DMS79 treated with DMSO at 0.1 percent for 48 hours (cell line): ENCODE measurements at regions not wholly inside any gene's neighbourhood (a gene's known extent, or its start where the extent isn't known, plus 50 kb on each side); places are given as distances from the start of the nearest gene placed in this dataset.
"Not testable (repeated sequence)": the region's sequence is repeated elsewhere in the genome, so short reads cannot be mapped to it uniquely, and the experiment has no call there.

Source experiments
- DNase-seq: peaks from one replicate; lab custom pipeline; 2025; lab: John Stamatoyannopoulos, UW

DNA sequence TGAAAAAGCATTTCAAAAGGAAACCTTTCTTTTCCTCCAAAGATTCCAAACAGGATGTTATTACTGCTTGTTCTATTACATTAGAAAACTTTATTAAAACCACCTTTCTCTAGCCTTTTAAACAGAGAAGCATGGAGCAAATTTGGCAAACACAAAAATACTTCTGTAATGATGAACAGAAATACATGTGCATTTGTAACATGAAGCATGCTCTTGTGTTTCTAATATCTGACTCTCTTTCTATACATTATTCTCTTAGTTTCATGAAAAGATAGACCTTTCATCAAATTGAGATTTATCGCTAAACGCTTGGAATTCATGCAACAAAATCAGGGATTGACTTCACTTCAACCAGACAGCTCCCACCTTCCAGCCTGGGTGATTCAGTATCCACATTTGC, 152.8 kb upstream of the IRS2 start:
- no peak for DNase-seq

GRCh38 chr13:109938255-109938936, 152.0 kb upstream of the IRS2 start:
- no peak for DNase-seq

DNA sequence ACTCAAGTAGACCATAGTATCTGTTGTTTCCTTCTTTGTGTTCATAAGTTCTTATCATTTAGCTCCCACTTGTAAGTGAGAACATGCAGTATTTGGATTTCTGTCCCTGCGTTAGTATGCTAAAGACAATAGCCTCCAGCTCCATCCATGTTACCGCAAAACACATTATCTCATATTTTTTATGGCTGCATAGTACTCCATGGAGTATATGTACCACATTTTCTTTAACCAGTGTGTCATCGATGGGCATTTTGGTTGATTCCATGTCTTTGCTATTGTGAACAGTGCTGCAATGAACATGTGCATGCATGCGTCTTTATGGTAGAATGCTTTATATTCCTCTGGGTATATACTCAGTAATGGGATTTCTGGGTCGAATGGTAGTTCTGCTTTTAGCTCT, 148.1 kb upstream of the IRS2 start:
- not testable (repeated sequence) for DNase-seq

- DNase-seq = no peak
Observed at GRCh38 chr13:109933476-109933875, 147.1 kb upstream of the IRS2 start.

DNA sequence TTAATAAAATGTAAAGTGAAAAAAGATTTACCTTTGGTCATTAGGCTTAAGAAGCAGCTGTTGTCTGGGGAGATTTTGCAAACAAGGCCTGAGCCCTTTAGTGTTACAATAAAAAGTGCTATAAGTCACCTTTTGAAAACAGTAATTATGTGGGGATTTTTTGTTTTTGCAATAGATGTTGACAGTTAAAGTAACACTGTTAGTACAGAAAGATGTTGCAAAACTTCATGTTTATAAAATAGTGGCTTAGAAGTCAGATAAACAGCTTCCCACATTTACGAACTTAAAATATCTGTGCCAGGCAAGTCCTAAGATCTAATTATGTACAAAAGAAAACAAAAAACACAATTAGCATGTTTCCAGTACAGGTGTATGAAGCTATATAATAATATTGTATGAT, 138.0 kb upstream of the IRS2 start:
- DNase-seq = no peak

GRCh38 chr13:109922518-109922917, 136.1 kb upstream of the IRS2 start:
- no peak for DNase-seq

DNA sequence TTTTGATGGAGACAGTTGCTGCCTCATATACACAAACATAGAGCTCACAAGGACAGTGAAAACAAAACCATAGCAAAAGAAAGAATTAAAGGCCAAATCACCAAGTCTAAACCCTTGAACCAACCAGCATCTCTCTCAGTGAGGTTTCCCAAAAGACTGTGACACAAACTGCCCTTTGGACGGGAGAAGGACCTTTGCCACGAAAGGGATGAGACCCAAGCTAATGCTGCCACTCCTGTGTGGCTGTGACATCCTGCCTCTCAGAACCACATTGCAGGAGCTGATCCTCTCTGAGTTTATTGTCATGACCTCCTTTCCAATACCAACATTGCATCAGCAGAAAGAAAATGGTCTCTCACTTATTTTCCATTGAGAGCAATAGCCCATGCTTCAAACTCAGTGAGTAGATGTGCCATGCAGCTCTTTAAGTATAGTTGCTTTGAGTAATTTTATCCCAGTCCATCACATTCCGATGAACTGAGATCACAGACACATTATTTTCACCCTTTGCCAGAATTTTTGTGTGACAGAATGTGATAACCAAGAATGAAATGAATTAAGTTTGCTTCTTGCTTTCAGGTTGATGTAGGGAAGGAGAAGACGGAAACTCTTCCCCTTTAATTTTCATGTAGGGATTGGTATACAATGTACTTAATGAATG, 133.5 kb upstream of the IRS2 start:
- no peak for DNase-seq

DNA sequence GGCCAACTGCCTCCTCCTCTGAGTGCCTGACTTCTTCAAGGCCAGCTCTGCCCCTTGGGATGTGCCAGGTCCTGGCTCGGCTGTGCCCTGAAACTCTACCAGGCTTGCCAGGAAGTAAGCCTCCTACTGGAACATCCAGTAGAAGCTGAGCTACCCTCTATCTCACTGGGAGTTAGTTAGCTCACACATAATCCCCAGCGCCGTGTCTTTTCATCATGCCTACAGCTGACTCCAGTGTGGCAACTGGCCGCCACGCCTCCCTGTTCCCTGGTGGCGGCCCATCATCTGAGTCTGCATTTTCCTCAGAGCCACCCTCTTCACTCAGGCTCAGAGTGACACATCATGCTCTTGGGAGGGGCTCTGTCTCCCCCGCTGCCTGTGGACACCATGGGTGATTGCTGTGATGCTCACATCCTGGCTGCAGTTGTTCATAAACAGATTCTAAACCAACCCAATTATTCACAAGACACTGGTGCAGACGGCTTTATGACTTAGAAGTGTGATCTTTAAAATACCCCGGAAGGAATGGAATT, 131.9 kb upstream of the IRS2 start:
- DNase-seq = peak; percentile 54

- DNase-seq = peak; percentile 47
Observed at GRCh38 chr13:109917422-109917821, 131.0 kb upstream of the IRS2 start.

DNA sequence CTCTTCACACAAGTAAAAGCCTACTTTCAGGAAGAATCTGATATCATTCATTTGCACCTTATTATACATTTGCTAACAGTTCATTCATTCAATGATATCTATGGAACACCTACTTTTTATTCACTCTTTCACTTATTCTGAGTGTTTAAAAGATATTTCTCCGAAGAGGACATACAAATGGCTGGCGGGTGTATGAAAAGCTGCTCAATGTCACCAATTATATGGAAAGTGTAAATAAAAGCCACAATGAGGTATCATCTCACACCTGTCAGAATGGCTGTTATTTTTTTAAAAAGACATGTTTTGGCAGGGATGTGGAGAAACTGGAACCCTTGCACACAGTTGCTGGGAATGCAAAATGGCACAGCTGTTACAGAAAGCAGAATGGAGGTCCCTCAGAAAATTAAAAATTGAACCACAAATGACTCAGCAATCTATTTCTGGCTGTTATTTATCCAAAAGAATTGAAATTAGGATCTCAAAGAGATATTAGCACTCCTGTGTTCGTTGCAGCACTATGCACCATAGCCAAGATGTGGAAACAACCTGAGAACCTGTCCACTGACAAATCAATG, 127.6 kb upstream of the IRS2 start:
- DNase-seq = no peak

GRCh38 chr13:109913186-109913585, 126.8 kb upstream of the IRS2 start:
- no peak for DNase-seq

DNA sequence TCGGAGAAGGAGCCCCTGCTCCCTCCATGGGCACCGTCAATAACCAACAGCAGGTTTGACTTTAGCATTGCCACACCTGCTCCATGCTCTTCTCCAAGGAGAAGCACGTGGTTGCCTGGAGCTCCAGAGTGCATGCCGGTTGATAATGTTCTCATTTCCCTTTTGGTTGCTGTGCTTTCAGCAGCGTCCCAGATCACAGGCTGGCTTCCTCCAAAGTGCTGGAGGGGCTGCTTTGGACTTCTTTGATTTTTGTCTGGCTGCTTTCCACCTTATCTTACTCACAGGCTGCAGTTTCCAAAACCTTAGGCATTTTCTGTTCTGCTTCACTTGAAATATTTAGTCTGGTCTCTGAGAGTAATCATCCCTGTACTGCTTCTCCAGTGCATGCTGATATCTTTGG, 123.8 kb upstream of the IRS2 start:
- DNase-seq = peak; percentile 47

GRCh38 chr13:109906976-109907375, 120.6 kb upstream of the IRS2 start:
- no peak for DNase-seq

GRCh38 chr13:109904218-109904617, 117.8 kb upstream of the IRS2 start:
- DNase-seq = no peak

GRCh38 chr13:109900741-109901140, 114.4 kb upstream of the IRS2 start:
- DNase-seq = peak; percentile 17

- DNase-seq = no peak
Observed at GRCh38 chr13:109900320-109900719, 113.9 kb upstream of the IRS2 start.

DNA sequence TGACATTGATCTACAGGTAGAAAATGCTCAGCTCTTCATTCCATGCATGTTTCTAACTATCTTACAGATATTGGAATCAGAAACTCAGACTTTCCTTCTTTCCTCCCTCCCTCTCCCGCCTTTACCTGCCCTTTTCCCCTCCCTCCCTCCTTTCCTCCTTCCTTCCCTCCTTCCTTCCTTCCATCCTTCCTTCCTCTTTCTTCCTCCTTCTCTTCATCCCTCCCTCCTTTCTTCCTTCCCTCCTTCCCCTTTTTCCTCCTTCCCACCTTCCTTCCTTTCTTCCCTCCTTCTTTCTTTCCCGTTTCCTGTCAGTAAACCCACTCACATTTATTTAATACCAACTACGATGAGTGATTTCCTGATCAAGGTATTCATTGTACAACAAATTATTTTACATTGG, 113.4 kb upstream of the IRS2 start:
- no peak for DNase-seq

- no peak for DNase-seq
Observed at GRCh38 chr13:109899316-109899715, 112.9 kb upstream of the IRS2 start.

DNA sequence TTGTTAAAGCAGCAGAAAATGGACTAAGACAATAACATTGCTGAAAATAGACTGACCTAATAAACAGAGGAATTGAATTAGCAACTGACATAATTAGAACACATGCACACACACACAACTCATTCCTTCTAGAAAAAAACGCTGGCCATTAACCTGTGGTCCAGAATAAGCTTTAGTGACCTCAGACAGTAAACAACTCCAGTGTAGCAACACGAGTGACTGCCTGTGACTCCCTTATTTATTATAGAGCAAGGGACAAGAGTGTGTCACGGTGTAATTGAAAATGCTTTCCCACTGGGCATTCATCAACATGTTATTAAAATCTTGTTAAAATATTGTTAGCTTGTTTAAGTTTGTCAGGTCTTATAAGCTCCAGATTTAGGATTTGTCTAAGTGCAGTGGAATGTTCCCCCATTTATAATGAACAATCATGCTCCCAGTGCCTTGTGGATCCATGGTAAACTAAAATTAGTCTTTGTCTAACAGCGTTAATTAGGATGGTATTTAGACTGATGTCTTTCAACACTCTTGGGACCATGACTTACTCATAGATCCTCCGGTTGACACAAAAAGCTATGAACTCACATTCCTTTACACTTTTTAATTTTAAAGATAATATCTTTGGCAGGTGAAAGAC, 111.7 kb upstream of the IRS2 start:
- DNase-seq = no peak

DNA sequence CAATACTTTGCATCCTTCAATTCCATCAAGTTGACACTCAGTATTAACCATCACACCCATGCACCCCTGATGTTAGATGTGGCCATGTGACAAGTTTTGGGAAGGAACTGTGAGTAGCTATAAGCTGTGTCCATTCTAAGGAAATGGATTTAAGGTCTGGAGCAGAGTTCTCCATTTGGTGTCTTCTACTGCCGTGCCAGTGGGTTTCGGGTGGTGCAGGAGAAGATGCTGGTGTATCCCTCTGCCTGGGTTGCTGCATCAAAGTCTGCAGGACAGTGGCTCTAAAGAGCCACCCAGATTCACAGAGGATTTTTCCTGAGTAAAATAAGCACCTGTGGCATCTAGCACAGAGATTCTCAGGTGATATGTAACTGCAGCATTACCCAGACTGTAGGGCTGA, 105.7 kb upstream of the IRS2 start:
- no peak for DNase-seq

GRCh38 chr13:109885235-109885634, 98.9 kb upstream of the IRS2 start:
- DNase-seq = no peak

- no peak for DNase-seq
Observed at GRCh38 chr13:109884462-109884861, 98.1 kb upstream of the IRS2 start.
